HCT116 (cell line): ENCODE measurements at regions not wholly inside any gene's neighbourhood (a gene's known extent, or its start where the extent isn't known, plus 50 kb on each side); places are given as distances from the start of the nearest gene placed in this dataset.

Experiments
- ATAC-seq: fragments of 200-7000 bp; cut with Tn5 transposase; 2 replicates; pipeline ENCODE4 v1.9.1; 2020; ENCODE audit warnings: mild to moderate bottlenecking, moderate library complexity
- BruUV-seq: library from RNA; stranded (reverse); fragments of 400-500 nt; replicated peaks from 2 replicates; lab custom pipeline; 2021; lab: Mats Ljungman, UMichigan
- CTCF ChIA-PET: fragments of 300-600 bp; sonication (Branson Sonifier 250); formaldehyde crosslinking; loops from one replicate; lab custom pipeline; 2021; ENCODE audit warnings: antibody characterized with exemption; lab: Charles Lee
- POLR2A ChIA-PET: fragments of 300-600, 350-600 bp; sonication (Branson Sonifier 250); formaldehyde crosslinking; loops from one replicate; lab custom pipeline; 2021; ENCODE audit warnings: antibody characterized with exemption; lab: Charles Lee
- RAD21 ChIA-PET, 2 experiments: fragments of 300-600 bp; sonication (Branson Sonifier 250); formaldehyde crosslinking; loops; one replicate each; lab custom pipeline; 2023; ENCODE audit warnings: low total read pairs in 2 of 2; ENCODE audit not compliant: uncharacterized antibody in 2 of 2, unreplicated experiment in 2 of 2, low non-redundant PET in 1 of 2; lab: Charles Lee
- DNase-seq: peaks from one replicate; pipeline ENCODE4 v3.0.0-alpha.2; 2010; ENCODE audit warnings: low read depth, low spot score
- H2AFZ ChIP-seq: fragments of 200-600 bp; shearing (Covaris generic), sonication (generic); 2 replicates; pipeline ENCODE4 v1.6.1; 2017; ENCODE audit warnings: low read depth, mixed run types, mixed read lengths, antibody characterized with exemption, low read length; ENCODE audit not compliant: poor library complexity, severe bottlenecking
- H3K27ac ChIP-seq: 2 replicates; pipeline ENCODE4 v1.5.1; 2012; ENCODE audit warnings: low read depth, low read length
- H3K27me3 ChIP-seq: fragments of 200-600 bp; sonication (generic); 2 replicates; pipeline ENCODE4 v1.6.1; 2016; ENCODE audit warnings: mixed run types, low read length, mixed read lengths; ENCODE audit not compliant: insufficient read depth
- H3K36me3 ChIP-seq, 2 experiments: fragments of 200-500 bp in 1 of 2; fragments of 200-600 bp in 1 of 2; sonication (Bioruptor generic) in 1 of 2; sonication (generic) in 1 of 2; 2 replicates each; pipeline versions ENCODE4 v1.5.1 to v1.6.1; 2014 to 2016; ENCODE audit warnings: low read length in 2 of 2, inconsistent platforms in 1 of 2, mixed read lengths in 1 of 2, mixed run types in 1 of 2; ENCODE audit not compliant: insufficient read depth in 2 of 2, control insufficient read depth in 1 of 2
- H3K4me1 ChIP-seq, 2 experiments: fragments of 200-600 bp in 1 of 2; sonication (generic) in 1 of 2; 2 replicates each; pipeline versions ENCODE4 v1.5.1 to v1.6.1; 2012 to 2017; ENCODE audit warnings: low read length in 2 of 2, inconsistent platforms in 1 of 2, mild to moderate bottlenecking in 1 of 2, mixed read lengths in 1 of 2, mixed run types in 1 of 2, moderate library complexity in 1 of 2; ENCODE audit not compliant: insufficient read depth in 2 of 2, control insufficient read depth in 1 of 2
- H3K4me2 ChIP-seq: fragments of 200-600 bp; sonication (generic); 2 replicates; pipeline ENCODE4 v1.6.1; 2017; ENCODE audit warnings: mixed run types, low read length, mixed read lengths
- H3K4me3 ChIP-seq, 2 experiments: fragments of 200-600 bp in 1 of 2; sonication (generic) in 1 of 2; replicated peaks in 1 of 2; 2 replicates each; pipeline ENCODE4 v1.5.1; 2011 to 2016; ENCODE audit warnings: low read length in 2 of 2, control low read depth in 1 of 2, low read depth in 1 of 2, mild to moderate bottlenecking in 1 of 2, mixed read lengths in 1 of 2, mixed run types in 1 of 2
- H3K79me2 ChIP-seq: fragments of 200-600 bp; sonication (generic); 2 replicates; pipeline ENCODE4 v1.6.1; 2017; ENCODE audit warnings: mild to moderate bottlenecking, mixed run types, low read length, moderate library complexity, mixed read lengths; ENCODE audit not compliant: insufficient read depth
- H3K9ac ChIP-seq: fragments of 200-600 bp; sonication (generic); 2 replicates; pipeline ENCODE4 v1.6.1; 2016; ENCODE audit warnings: low read length, mixed read lengths
- H3K9me2 ChIP-seq: fragments of 200-600 bp; sonication (generic), shearing (Covaris generic); 2 replicates; pipeline ENCODE4 v1.6.1; 2017; ENCODE audit warnings: mixed run types, mild to moderate bottlenecking, moderate library complexity; ENCODE audit not compliant: insufficient read depth
- H3K9me3 ChIP-seq, 2 experiments: fragments of 200-500 bp in 1 of 2; fragments of 200-600 bp in 1 of 2; sonication (Bioruptor generic) in 1 of 2; sonication (generic) in 1 of 2; 2 replicates each; pipeline ENCODE4 v1.6.1; 2014 to 2017; ENCODE audit warnings: low read length in 2 of 2, mixed read lengths in 2 of 2, inconsistent platforms in 1 of 2, low read depth in 1 of 2, mild to moderate bottlenecking in 1 of 2, mixed run types in 1 of 2, moderate library complexity in 1 of 2; ENCODE audit not compliant: control insufficient read depth in 1 of 2, insufficient read depth in 1 of 2
- H4K20me1 ChIP-seq: fragments of 200-600 bp; sonication (generic), shearing (Covaris generic); 2 replicates; pipeline ENCODE4 v1.6.1; 2017; ENCODE audit warnings: mixed run types, mild to moderate bottlenecking, moderate library complexity; ENCODE audit not compliant: insufficient read depth
- CBX3 ChIP-seq: IDR thresholded peaks from 2 replicates; pipeline ENCODE4 v1.6.1; 2012; ENCODE audit warnings: low read depth
- ELF1 ChIP-seq: IDR thresholded peaks from 2 replicates; pipeline ENCODE4 v1.6.1; 2012; ENCODE audit warnings: low read depth, borderline replicate concordance
- POLR2AphosphoS5 ChIP-seq: IDR thresholded peaks from 2 replicates; pipeline ENCODE4 v1.6.1; 2011; ENCODE audit warnings: mild to moderate bottlenecking, low read depth, low read length, moderate library complexity
- RAD21 ChIP-seq: IDR thresholded peaks from 2 replicates; pipeline ENCODE4 v1.6.1; 2012; ENCODE audit warnings: low read depth, mild to moderate bottlenecking
- REST ChIP-seq: IDR thresholded peaks from 2 replicates; pipeline ENCODE4 v1.6.1; 2012; ENCODE audit warnings: low read depth
- SP1 ChIP-seq: IDR thresholded peaks from 2 replicates; pipeline ENCODE4 v1.6.1; 2012; ENCODE audit warnings: low read depth
- SRF ChIP-seq: IDR thresholded peaks from 2 replicates; pipeline ENCODE4 v1.6.1; 2012; ENCODE audit warnings: low read depth
- intact Hi-C: fragments of 100-400 bp; cut with micrococcal nuclease; formaldehyde crosslinking; loops from 2 replicates; pipeline ENCODE4 v1.10.0; 2022

GRCh38 chr5:119876522-119876921, 247.2 kb downstream of the FAM170A start (continued):
- no peak for TF ChIP-seq REST
- TF ChIP-seq ELF1, result no peak

GRCh38 chr5:119878712-119879111, 249.4 kb downstream of the FAM170A start:
- CTCF ChIA-PET, result no interaction called here
- no peak for DNase-seq
- no peak overlapping the region for H2AFZ ChIP-seq

More at GRCh38 chr5:119878712-119879111, 249.4 kb downstream of the FAM170A start:
- TF ChIP-seq POLR2AphosphoS5 (no peak), SP1 (no peak), RAD21 (no peak), SRF (no peak), CBX3 (no peak)
- TF ChIP-seq, all 23 proteins: peak for 0
- Histone ChIP-seq H3K27ac (no peak overlapping the region), H3K79me2 (no peaks in the 10 kb centered on the region), H3K9me2 (no peaks in the 10 kb centered on the region; the same call in 1 of the 2 replicates), H3K9me3 (no peaks in the 10 kb centered on the region), H3K9ac (no peak overlapping the region), H3K4me3 (no peak overlapping the region), H3K4me2 (no peak overlapping the region), H3K27me3 (no peaks in the 10 kb centered on the region), H3K4me1 (no peaks in the 10 kb centered on the region), H3K36me3 (no peaks in the 10 kb centered on the region), H4K20me1 (no peaks in the 10 kb centered on the region)
- BruUV-seq, result no TSS peak
- ChIA-PET POLR2A (no interaction called here), RAD21 (no interaction called here)
- no peak for ATAC-seq
- intact Hi-C loops, result no loop called here
